Activated CD4-positive, alpha-beta memory T cell treated with anti-CD3 and anti-CD28 coated beads, Interleukin-2, amount 10 ng/mL, durations not matched to agents 7 days and 5 days (primary cell): ENCODE measurements at regions not wholly inside any gene's neighbourhood (a gene's known extent, or its start where the extent isn't known, plus 50 kb on each side); places are given as distances from the start of the nearest gene placed in this dataset.

ENCODE experiments used
- CTCF ChIA-PET: fragments of 350-600 bp; sonication (Branson Sonifier 250); formaldehyde crosslinking; loops from one replicate; lab custom pipeline; 2021; ENCODE audit warnings: antibody characterized with exemption, inconsistent platforms; lab: Charles Lee
- POLR2A ChIA-PET: fragments of 350-600 bp; sonication (Branson Sonifier 250); formaldehyde crosslinking; loops from one replicate; lab custom pipeline; 2021; ENCODE audit warnings: antibody characterized with exemption; lab: Charles Lee
- DNase-seq: peaks from one replicate; pipeline ENCODE4 v3.0.0-alpha.2; 2020
- H3K27ac Mint-ChIP-seq: one replicate; pipeline ENCODE4 v1.8.0; 2021; ENCODE audit warnings: mild to moderate bottlenecking, mixed read lengths
- H3K27me3 Mint-ChIP-seq: one replicate; pipeline ENCODE4 v1.8.0; 2021; ENCODE audit warnings: mixed read lengths
- H3K36me3 Mint-ChIP-seq: one replicate; pipeline ENCODE4 v1.8.0; 2021; ENCODE audit warnings: low read depth, mixed read lengths
- H3K4me1 Mint-ChIP-seq: one replicate; pipeline ENCODE4 v1.8.0; 2021; ENCODE audit warnings: mixed read lengths
- H3K4me3 Mint-ChIP-seq: one replicate; pipeline ENCODE4 v1.8.0; 2021; ENCODE audit warnings: mild to moderate bottlenecking, mixed read lengths
- H3K9me3 Mint-ChIP-seq: one replicate; pipeline ENCODE4 v1.8.0; 2021; ENCODE audit warnings: mixed read lengths

- Mint-ChIP-seq H3K4me3 (no peak overlapping the region), H3K9me3 (no peaks in the 10 kb centered on the region), H3K36me3 (no peaks in the 10 kb centered on the region), H3K27ac (no peak overlapping the region), H3K4me1 (no peaks in the 10 kb centered on the region), H3K27me3 (no peaks in the 10 kb centered on the region)
- CTCF ChIA-PET, result no interaction called here
- POLR2A ChIA-PET, result no interaction called here
- no peak for DNase-seq
These were observed 406.5 kb upstream of the GJE1 start for GRCh38 chr6:141726248-141726647.

- no peak for DNase-seq
- Mint-ChIP-seq H3K9me3 (no peaks in the 10 kb centered on the region), H3K4me1 (no peaks in the 10 kb centered on the region), H3K4me3 (no peak overlapping the region), H3K27ac (no peak overlapping the region), H3K36me3 (no peaks in the 10 kb centered on the region), H3K27me3 (no peaks in the 10 kb centered on the region)
- CTCF ChIA-PET, result no interaction called here
- POLR2A ChIA-PET, result no interaction called here
These were observed 408.0 kb upstream of the GJE1 start for GRCh38 chr6:141724731-141725130.

- H3K4me1 Mint-ChIP-seq, result no peaks in the 10 kb centered on the region
- CTCF ChIA-PET, result no interaction called here
- no peak overlapping the region for H3K4me3 Mint-ChIP-seq
- DNase-seq, result no peak
- H3K27ac Mint-ChIP-seq, result no peak overlapping the region
- H3K36me3 Mint-ChIP-seq, result no peaks in the 10 kb centered on the region
- no peaks in the 10 kb centered on the region for H3K9me3 Mint-ChIP-seq
- POLR2A ChIA-PET, result no interaction called here
- no peaks in the 10 kb centered on the region for H3K27me3 Mint-ChIP-seq
These were observed 413.2 kb upstream of the GJE1 start for GRCh38 chr6:141719476-141719875.

GRCh38 chr6:141705431-141705830 is 427.3 kb upstream of the GJE1 start:
- POLR2A ChIA-PET, result no interaction called here

GRCh38 chr6:141704151-141704550 is 428.6 kb upstream of the GJE1 start:
- Mint-ChIP-seq H3K4me3 (no peak overlapping the region), H3K9me3 (no peaks in the 10 kb centered on the region), H3K4me1 (no peaks in the 10 kb centered on the region), H3K36me3 (no peaks in the 10 kb centered on the region), H3K27ac (no peak overlapping the region), H3K27me3 (no peaks in the 10 kb centered on the region)
- POLR2A ChIA-PET, result no interaction called here
- CTCF ChIA-PET, result no interaction called here
- no peak for DNase-seq

More at GRCh38 chr6:141705431-141705830, 427.3 kb upstream of the GJE1 start:
- Mint-ChIP-seq H3K9me3 (no peaks in the 10 kb centered on the region), H3K4me3 (no peak overlapping the region), H3K27me3 (no peaks in the 10 kb centered on the region), H3K4me1 (no peaks in the 10 kb centered on the region), H3K27ac (no peak overlapping the region), H3K36me3 (no peaks in the 10 kb centered on the region)
- no peak for DNase-seq
- CTCF ChIA-PET, result no interaction called here

- H3K27ac Mint-ChIP-seq, result no peak overlapping the region
- no peaks in the 10 kb centered on the region for H3K4me1 Mint-ChIP-seq
- peaks cover 3% of the 10 kb centered on the region for H3K9me3 Mint-ChIP-seq
- no peak for DNase-seq
- CTCF ChIA-PET, result no interaction called here
- H3K36me3 Mint-ChIP-seq, result no peaks in the 10 kb centered on the region
- no peak overlapping the region for H3K4me3 Mint-ChIP-seq
- POLR2A ChIA-PET, result no interaction called here
- H3K27me3 Mint-ChIP-seq, result no peaks in the 10 kb centered on the region
These were observed 431.0 kb upstream of the GJE1 start for GRCh38 chr6:141701732-141702131.

- Mint-ChIP-seq H3K27me3 (no peaks in the 10 kb centered on the region), H3K27ac (no peak overlapping the region), H3K4me1 (no peaks in the 10 kb centered on the region), H3K36me3 (no peaks in the 10 kb centered on the region), H3K4me3 (no peak overlapping the region), H3K9me3 (peaks cover 3% of the 10 kb centered on the region)
- POLR2A ChIA-PET, result no interaction called here
- CTCF ChIA-PET, result no interaction called here
- no peak for DNase-seq
These were observed 431.9 kb upstream of the GJE1 start for GRCh38 chr6:141700819-141701218.

GRCh38 chr6:141688916-141689315 is 443.8 kb upstream of the GJE1 start:
- Mint-ChIP-seq H3K4me1 (no peaks in the 10 kb centered on the region), H3K9me3 (no peaks in the 10 kb centered on the region), H3K36me3 (no peaks in the 10 kb centered on the region), H3K4me3 (no peak overlapping the region), H3K27ac (no peak overlapping the region), H3K27me3 (no peaks in the 10 kb centered on the region)
- CTCF ChIA-PET, result no interaction called here
- DNase-seq, result no peak
- POLR2A ChIA-PET, result no interaction called here

GRCh38 chr6:141685416-141685815 is 447.3 kb upstream of the GJE1 start:
- no peak overlapping the region for H3K4me3 Mint-ChIP-seq
- no peaks in the 10 kb centered on the region for H3K36me3 Mint-ChIP-seq
- CTCF ChIA-PET, result interaction anchor here (1.6 kb wide), 1 partner anchor 426 kb away, joined by 4 read pairs; no protein-coding TSS in a partner anchor
- no peak for DNase-seq
- POLR2A ChIA-PET, result no interaction called here
- H3K27ac Mint-ChIP-seq, result no peak overlapping the region
- H3K27me3 Mint-ChIP-seq, result no peaks in the 10 kb centered on the region
- no peaks in the 10 kb centered on the region for H3K9me3 Mint-ChIP-seq
- no peaks in the 10 kb centered on the region for H3K4me1 Mint-ChIP-seq

- Mint-ChIP-seq H3K27me3 (no peaks in the 10 kb centered on the region), H3K27ac (no peak overlapping the region), H3K4me3 (no peak overlapping the region), H3K9me3 (no peaks in the 10 kb centered on the region), H3K4me1 (no peaks in the 10 kb centered on the region), H3K36me3 (no peaks in the 10 kb centered on the region)
- POLR2A ChIA-PET, result no interaction called here
- CTCF ChIA-PET, result no interaction called here
- DNase-seq, result no peak
These were observed 450.3 kb upstream of the GJE1 start for GRCh38 chr6:141682391-141682790.

- Mint-ChIP-seq H3K4me3 (no peak overlapping the region), H3K27ac (no peak overlapping the region)
- POLR2A ChIA-PET, result no interaction called here
These were observed 455.0 kb upstream of the GJE1 start for GRCh38 chr6:141677598-141678211.

GRCh38 chr6:141675957-141676356 is 456.8 kb upstream of the GJE1 start:
- POLR2A ChIA-PET, result no interaction called here
- H3K9me3 Mint-ChIP-seq, result no peaks in the 10 kb centered on the region
- H3K27me3 Mint-ChIP-seq, result no peaks in the 10 kb centered on the region
- H3K4me1 Mint-ChIP-seq, result no peaks in the 10 kb centered on the region
- DNase-seq, result no peak
- CTCF ChIA-PET, result no interaction called here
- no peaks in the 10 kb centered on the region for H3K36me3 Mint-ChIP-seq
- H3K4me3 Mint-ChIP-seq, result no peak overlapping the region
- no peak overlapping the region for H3K27ac Mint-ChIP-seq

More at GRCh38 chr6:141677598-141678211, 455.0 kb upstream of the GJE1 start:
- DNase-seq, result no peak
- H3K9me3 Mint-ChIP-seq, result no peaks in the 10 kb centered on the region
- H3K36me3 Mint-ChIP-seq, result no peaks in the 10 kb centered on the region
- H3K27me3 Mint-ChIP-seq, result no peaks in the 10 kb centered on the region
- CTCF ChIA-PET, result interaction anchor here (1.2 kb wide), 1 partner anchor 434 kb away, joined by 3 read pairs; no protein-coding TSS in a partner anchor
- no peaks in the 10 kb centered on the region for H3K4me1 Mint-ChIP-seq

GRCh38 chr6:141669141-141669540 is 463.6 kb upstream of the GJE1 start:
- CTCF ChIA-PET, result no interaction called here
- H3K27ac Mint-ChIP-seq, result no peak overlapping the region
- no peaks in the 10 kb centered on the region for H3K9me3 Mint-ChIP-seq
- H3K4me3 Mint-ChIP-seq, result no peak overlapping the region
- POLR2A ChIA-PET, result no interaction called here
- DNase-seq, result no peak
- H3K27me3 Mint-ChIP-seq, result no peaks in the 10 kb centered on the region
- H3K4me1 Mint-ChIP-seq, result no peaks in the 10 kb centered on the region
- no peaks in the 10 kb centered on the region for H3K36me3 Mint-ChIP-seq

GRCh38 chr6:141667580-141668309 is 465.0 kb upstream of the GJE1 start:
- ChIA-PET POLR2A (no interaction called here), CTCF (no interaction called here)
- H3K9me3 Mint-ChIP-seq, result no peaks in the 10 kb centered on the region

More at GRCh38 chr6:141667580-141668309, 465.0 kb upstream of the GJE1 start:
- H3K36me3 Mint-ChIP-seq, result no peaks in the 10 kb centered on the region
- no peak for DNase-seq
- no peaks in the 10 kb centered on the region for H3K4me1 Mint-ChIP-seq
- no peak overlapping the region for H3K4me3 Mint-ChIP-seq
- no peaks in the 10 kb centered on the region for H3K27me3 Mint-ChIP-seq
- no peak overlapping the region for H3K27ac Mint-ChIP-seq
